HG02938 (cell line): ENCODE measurements at regions not wholly inside any gene's neighbourhood (a gene's known extent, or its start where the extent isn't known, plus 50 kb on each side); places are given as distances from the start of the nearest gene placed in this dataset.

ENCODE experiments used
- ATAC-seq: cut with Tn5 transposase; IDR thresholded peaks from one replicate; pipeline ENCODE4 v1.9.1; 2021; ENCODE audit warnings: mild to moderate bottlenecking, moderate library complexity; ENCODE audit not compliant: unreplicated experiment

- no peak for ATAC-seq
These were observed 502.9 kb upstream of the STXBP6 start for GRCh38 chr14:25552826-25553225.

- ATAC-seq: no peak
These were observed 501.7 kb upstream of the STXBP6 start for GRCh38 chr14:25551674-25552073.

GRCh38 chr14:25546826-25547225, 496.9 kb upstream of the STXBP6 start:
- ATAC-seq: no peak

- ATAC-seq: no peak
These were observed 488.0 kb upstream of the STXBP6 start for GRCh38 chr14:25537846-25538455.

- no peak for ATAC-seq
These were observed 476.3 kb upstream of the STXBP6 start for GRCh38 chr14:25526290-25526689.

GRCh38 chr14:25522926-25523325, 473.0 kb upstream of the STXBP6 start:
- no peak for ATAC-seq

- ATAC-seq: no peak
These were observed 472.2 kb upstream of the STXBP6 start for GRCh38 chr14:25522116-25522515.

GRCh38 chr14:25521616-25522015, 471.7 kb upstream of the STXBP6 start:
- no peak for ATAC-seq

GRCh38 chr14:25520821-25521220, 470.9 kb upstream of the STXBP6 start:
- no peak for ATAC-seq

GRCh38 chr14:25518364-25518763, 468.4 kb upstream of the STXBP6 start:
- ATAC-seq: no peak

- ATAC-seq: no peak
These were observed 466.9 kb upstream of the STXBP6 start for GRCh38 chr14:25516838-25517237.

- no peak for ATAC-seq
These were observed 458.9 kb upstream of the STXBP6 start for GRCh38 chr14:25508845-25509244.

- no peak for ATAC-seq
These were observed 451.8 kb upstream of the STXBP6 start for GRCh38 chr14:25501749-25502148.

- ATAC-seq: no peak
These were observed 439.0 kb upstream of the STXBP6 start for GRCh38 chr14:25488961-25489360.

GRCh38 chr14:25485381-25485780, 435.4 kb upstream of the STXBP6 start:
- no peak for ATAC-seq

- no peak for ATAC-seq
These were observed 435.0 kb upstream of the STXBP6 start for GRCh38 chr14:25484906-25485305.

- no peak for ATAC-seq
These were observed 434.3 kb upstream of the STXBP6 start for GRCh38 chr14:25484235-25484634.

GRCh38 chr14:25477316-25478098, 427.6 kb upstream of the STXBP6 start:
- ATAC-seq: no peak

GRCh38 chr14:25472700-25473099, 422.8 kb upstream of the STXBP6 start:
- ATAC-seq: no peak

GRCh38 chr14:25464772-25465171, 414.8 kb upstream of the STXBP6 start:
- no peak for ATAC-seq

- no peak for ATAC-seq
These were observed 414.1 kb upstream of the STXBP6 start for GRCh38 chr14:25464078-25464477.

- no peak for ATAC-seq
These were observed 413.5 kb upstream of the STXBP6 start for GRCh38 chr14:25463480-25463879.

- no peak for ATAC-seq
These were observed 411.8 kb upstream of the STXBP6 start for GRCh38 chr14:25461780-25462179.
